ENCODE measurements at regions not wholly inside any gene's neighbourhood (a gene's known extent, or its start where the extent isn't known, plus 50 kb on each side); places are given as distances from the start of the nearest gene placed in this dataset.

DNA sequence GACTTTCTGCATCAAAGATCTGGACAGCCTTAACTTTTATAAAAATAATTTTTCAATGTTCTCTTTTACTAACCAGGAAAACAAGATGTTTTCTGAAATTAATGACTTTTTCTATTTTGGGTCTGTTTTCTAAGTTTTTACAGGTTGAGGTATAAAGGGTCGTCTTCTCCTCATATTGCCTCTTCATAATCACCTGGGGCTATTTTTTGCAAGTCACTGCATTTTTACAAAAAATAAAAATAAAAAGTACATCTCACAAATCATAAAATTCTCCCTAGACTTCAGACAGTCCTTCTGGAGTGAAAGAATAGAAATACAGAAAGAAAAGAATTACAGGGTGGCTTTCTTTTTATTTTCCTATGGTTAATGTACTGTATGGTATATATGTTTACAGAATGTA, 168.5 kb downstream of the PALM2AKAP2 start:
- TF ChIP-seq CTCF (IDR thresholded peaks at IDR 0.05): no peak
- TF ChIP-seq, protein P1, sequence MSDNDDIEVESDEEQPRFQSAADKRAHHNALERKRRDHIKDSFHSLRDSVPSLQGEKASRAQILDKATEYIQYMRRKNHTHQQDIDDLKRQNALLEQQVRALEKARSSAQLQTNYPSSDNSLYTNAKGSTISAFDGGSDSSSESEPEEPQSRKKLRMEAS (CRISPR knock-in tag; IDR thresholded peaks at IDR 0.05): no peak
- no peak for TF ChIP-seq ELF4 (CRISPR knock-in tag; IDR thresholded peaks at IDR 0.05; ENCODE audit: low read depth)

All from WTC11 (cell line).